H9 (cell line): ENCODE measurements at regions not wholly inside any gene's neighbourhood (a gene's known extent, or its start where the extent isn't known, plus 50 kb on each side); places are given as distances from the start of the nearest gene placed in this dataset.

Source experiments
- DNase-seq: peaks from one replicate; pipeline ENCODE4 v3.0.0-alpha.2; 2017
- H2AFZ ChIP-seq: one replicate; pipeline ENCODE4 v1.6.1; 2013; ENCODE audit warnings: mild to moderate bottlenecking, low read length, control low read depth, moderate library complexity
- H2AK5ac ChIP-seq: 2 replicates; pipeline ENCODE4 v1.6.1; 2013; ENCODE audit warnings: low read length, control low read depth, mixed read lengths; ENCODE audit not compliant: insufficient read length
- H2BK120ac ChIP-seq: one replicate; pipeline ENCODE4 v1.6.1; 2013; ENCODE audit warnings: low read depth, mild to moderate bottlenecking, low read length, control low read depth, inconsistent platforms; ENCODE audit not compliant: poor library complexity, severe bottlenecking
- H2BK12ac ChIP-seq: 2 replicates; pipeline ENCODE4 v1.6.1; 2013; ENCODE audit warnings: low read length, control low read depth, mixed read lengths, low read depth; ENCODE audit not compliant: insufficient read length
- H2BK15ac ChIP-seq: 2 replicates; pipeline ENCODE4 v1.6.1; 2013; ENCODE audit warnings: low read depth, low read length, control low read depth
- H2BK20ac ChIP-seq: one replicate; pipeline ENCODE4 v1.6.1; 2013; ENCODE audit warnings: low read depth, mild to moderate bottlenecking, low read length, control low read depth, inconsistent platforms; ENCODE audit not compliant: poor library complexity, severe bottlenecking
- H2BK5ac ChIP-seq: 2 replicates; pipeline ENCODE4 v1.6.1; 2013; ENCODE audit warnings: low read length, control low read depth, mixed read lengths; ENCODE audit not compliant: insufficient read length
- H3K14ac ChIP-seq: 2 replicates; pipeline ENCODE4 v1.6.1; 2013; ENCODE audit warnings: low read length, control low read depth; ENCODE audit not compliant: insufficient read depth
- H3K18ac ChIP-seq: 2 replicates; pipeline ENCODE4 v1.6.1; 2013; ENCODE audit warnings: low read depth, mild to moderate bottlenecking, mixed read lengths, low read length, control low read depth; ENCODE audit not compliant: insufficient read length
- H3K23ac ChIP-seq: 2 replicates; pipeline ENCODE4 v1.6.1; 2013; ENCODE audit warnings: low read length, control low read depth, mixed read lengths, low read depth; ENCODE audit not compliant: insufficient read length
- H3K23me2 ChIP-seq: 2 replicates; pipeline ENCODE4 v1.6.1; 2013; ENCODE audit warnings: low read depth, mild to moderate bottlenecking, mixed read lengths, low read length, control low read depth; ENCODE audit not compliant: insufficient read length, poor library complexity, severe bottlenecking
- H3K27ac ChIP-seq: 2 replicates; pipeline ENCODE4 v1.5.1; 2013; ENCODE audit warnings: low read length, control low read depth, mixed read lengths, low read depth; ENCODE audit not compliant: insufficient read length
- H3K27me3 ChIP-seq: 2 replicates; pipeline ENCODE4 v1.6.1; 2013; ENCODE audit warnings: low read length, control low read depth, inconsistent platforms; ENCODE audit not compliant: insufficient read depth
- H3K4ac ChIP-seq: 2 replicates; pipeline ENCODE4 v1.6.1; 2013; ENCODE audit warnings: low read depth, mild to moderate bottlenecking, control low read depth, inconsistent platforms, low read length, moderate library complexity
- H3K4me1 ChIP-seq: 2 replicates; pipeline ENCODE4 v1.6.1; 2013; ENCODE audit warnings: low read length, control low read depth, inconsistent platforms; ENCODE audit not compliant: insufficient read depth
- H3K4me2 ChIP-seq: 2 replicates; pipeline ENCODE4 v1.6.1; 2013; ENCODE audit warnings: low read length, control low read depth, mixed read lengths; ENCODE audit not compliant: insufficient read length, insufficient read depth
- H3K56ac ChIP-seq: 2 replicates; pipeline ENCODE4 v1.6.1; 2013; ENCODE audit warnings: low read depth, mild to moderate bottlenecking, mixed read lengths, low read length, control low read depth; ENCODE audit not compliant: insufficient read length
- H3K79me1 ChIP-seq: 2 replicates; pipeline ENCODE4 v1.6.1; 2013; ENCODE audit warnings: low read depth, mild to moderate bottlenecking, moderate library complexity, low read length, control low read depth, inconsistent platforms; ENCODE audit not compliant: insufficient read depth, poor library complexity, severe bottlenecking
- H3K79me2 ChIP-seq: 2 replicates; pipeline ENCODE4 v1.6.1; 2013; ENCODE audit warnings: low read length, control low read depth, inconsistent platforms; ENCODE audit not compliant: insufficient read depth
- H3K9ac ChIP-seq: 2 replicates; pipeline ENCODE4 v1.6.1; 2013; ENCODE audit warnings: low read length, control low read depth, mixed read lengths; ENCODE audit not compliant: insufficient read length; ENCODE audit errors: extremely low read depth
- H3K9me3 ChIP-seq: one replicate; pipeline ENCODE4 v1.6.1; 2013; ENCODE audit warnings: low read depth, low read length, inconsistent platforms; ENCODE audit not compliant: control insufficient read depth
- H3T11ph ChIP-seq: one replicate; pipeline ENCODE4 v1.6.1; 2013; ENCODE audit warnings: mild to moderate bottlenecking, low read length, control low read depth, inconsistent platforms
- H4K20me1 ChIP-seq: one replicate; pipeline ENCODE4 v1.6.1; 2013; ENCODE audit not compliant: control insufficient read depth, insufficient read length, insufficient read depth
- H4K5ac ChIP-seq: 2 replicates; pipeline ENCODE4 v1.6.1; 2013; ENCODE audit warnings: low read depth, mild to moderate bottlenecking, mixed read lengths, low read length, control low read depth; ENCODE audit not compliant: insufficient read length
- H4K8ac ChIP-seq: replicated peaks from 2 replicates; pipeline ENCODE4 v1.6.1; 2013; ENCODE audit warnings: low read length, control low read depth, mixed read lengths, low read depth; ENCODE audit not compliant: insufficient read length
- H4K91ac ChIP-seq: 2 replicates; pipeline ENCODE4 v1.6.1; 2013; ENCODE audit warnings: low read depth, mild to moderate bottlenecking, moderate library complexity, mixed read lengths, low read length, control low read depth; ENCODE audit not compliant: insufficient read length
- H3K27ac Mint-ChIP-seq, 3 experiments: 2 replicates in 2 of 3; 3 replicates in 1 of 3; pipeline ENCODE4 v1.8.0; 2020 to 2021; ENCODE audit warnings: mixed read lengths in 3 of 3, mild to moderate bottlenecking in 1 of 3, moderate library complexity in 1 of 3
- H3K27me3 Mint-ChIP-seq: 2 replicates; pipeline ENCODE4 v1.8.0; 2021; ENCODE audit warnings: low read depth, mild to moderate bottlenecking, moderate library complexity, mixed read lengths
- H3K36me3 Mint-ChIP-seq, 3 experiments: 2 replicates in 2 of 3; 3 replicates in 1 of 3; pipeline ENCODE4 v1.8.0; 2020 to 2021; ENCODE audit warnings: low read depth in 3 of 3, mixed read lengths in 3 of 3; ENCODE audit not compliant: insufficient read depth in 1 of 3
- H3K4me1 Mint-ChIP-seq, 2 experiments: 2 replicates each; pipeline ENCODE4 v1.8.0; 2020; ENCODE audit warnings: mixed read lengths in 2 of 2
- H3K4me3 Mint-ChIP-seq, 2 experiments: 2 replicates in 1 of 2; 3 replicates in 1 of 2; pipeline ENCODE4 v1.8.0; 2020 to 2021; ENCODE audit warnings: mild to moderate bottlenecking in 2 of 2, mixed read lengths in 2 of 2, moderate library complexity in 1 of 2
- H3K9me3 Mint-ChIP-seq, 2 experiments: 2 replicates in 1 of 2; 3 replicates in 1 of 2; pipeline ENCODE4 v1.8.0; 2020; ENCODE audit warnings: mild to moderate bottlenecking in 2 of 2, mixed read lengths in 2 of 2, moderate library complexity in 1 of 2
- whole genome bisulfite sequencing: extraction: QIAGEN DNeasy Blood & Tissue Kit; methylation state at CpG from one replicate; pipeline ENCODE4 v1.1.7; 2013; ENCODE audit warnings: missing lambda C conversion rate, low lambda C conversion rate, mixed read lengths; ENCODE audit not compliant: insufficient read length; ENCODE audit errors: extremely low coverage; 5-methylcytosine and 5-hydroxymethylcytosine counted together
- TF ChIP-seq, protein P1 (sequence below): fragments of 200-600 bp; sonication (generic); conservative IDR thresholded peaks from 3 replicates; pipeline ENCODE4 v1.8.0; 2021; ENCODE audit warnings: antibody characterized with exemption, mild to moderate bottlenecking

- Histone ChIP-seq H2BK15ac (no peak overlapping the region), H4K20me1 (no peaks in the 10 kb centered on the region), H4K5ac (no peak overlapping the region), H3K27ac (no peak overlapping the region), H2AK5ac (no peak overlapping the region), H4K8ac (no peak overlapping the region), H2BK5ac (no peak overlapping the region), H3K9me3 (no peaks in the 10 kb centered on the region), H2BK20ac (no peak overlapping the region), H3K79me1 (no peaks in the 10 kb centered on the region), H3K9ac (no peak overlapping the region), H3K56ac (no peak overlapping the region), H3K27me3 (no peaks in the 10 kb centered on the region), H3K4me2 (no peak overlapping the region), H3K4ac (no peak overlapping the region), H3K23ac (no peak overlapping the region), H2BK12ac (no peak overlapping the region), H2AFZ (no peak overlapping the region), H3K23me2 (no peaks in the 10 kb centered on the region), H2BK120ac (no peak overlapping the region), H3K18ac (no peak overlapping the region), H3K79me2 (no peaks in the 10 kb centered on the region), H3K14ac (no peak overlapping the region), H3T11ph (no peak overlapping the region), H3K4me1 (peaks cover 5% of the 10 kb centered on the region; the same call in 1 of the 2 replicates), H4K91ac (no peak overlapping the region)
- H3K27ac Mint-ChIP-seq = peak overlapping the region; percentile 1 to 27 (median 6); a peak in 1 of 7 replicates
- TF ChIP-seq, protein P1, sequence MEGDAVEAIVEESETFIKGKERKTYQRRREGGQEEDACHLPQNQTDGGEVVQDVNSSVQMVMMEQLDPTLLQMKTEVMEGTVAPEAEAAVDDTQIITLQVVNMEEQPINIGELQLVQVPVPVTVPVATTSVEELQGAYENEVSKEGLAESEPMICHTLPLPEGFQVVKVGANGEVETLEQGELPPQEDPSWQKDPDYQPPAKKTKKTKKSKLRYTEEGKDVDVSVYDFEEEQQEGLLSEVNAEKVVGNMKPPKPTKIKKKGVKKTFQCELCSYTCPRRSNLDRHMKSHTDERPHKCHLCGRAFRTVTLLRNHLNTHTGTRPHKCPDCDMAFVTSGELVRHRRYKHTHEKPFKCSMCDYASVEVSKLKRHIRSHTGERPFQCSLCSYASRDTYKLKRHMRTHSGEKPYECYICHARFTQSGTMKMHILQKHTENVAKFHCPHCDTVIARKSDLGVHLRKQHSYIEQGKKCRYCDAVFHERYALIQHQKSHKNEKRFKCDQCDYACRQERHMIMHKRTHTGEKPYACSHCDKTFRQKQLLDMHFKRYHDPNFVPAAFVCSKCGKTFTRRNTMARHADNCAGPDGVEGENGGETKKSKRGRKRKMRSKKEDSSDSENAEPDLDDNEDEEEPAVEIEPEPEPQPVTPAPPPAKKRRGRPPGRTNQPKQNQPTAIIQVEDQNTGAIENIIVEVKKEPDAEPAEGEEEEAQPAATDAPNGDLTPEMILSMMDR = no peak
- peak overlapping the region in 1 of 2 experiments; percentile 16; a peak in 1 of 5 replicates for H3K4me3 Mint-ChIP-seq
- H3K36me3 Mint-ChIP-seq = peaks cover 0 to 5% (median 0%) of the 10 kb centered on the region in 3 experiments; a peak in 1 of 7 replicates
- peaks cover 19% of the 10 kb centered on the region for H3K27me3 Mint-ChIP-seq
- H3K4me1 Mint-ChIP-seq = peaks cover 43 to 56% of the 10 kb centered on the region in 2 experiments
- no peaks in the 10 kb centered on the region; a peak in 1 of 5 replicates for H3K9me3 Mint-ChIP-seq
- no CpG with 5 or more reads among the region's 3 CpGs for WGBS
- DNase-seq = no peak
Observed at GRCh38 chr5:172574871-172575223, 66.2 kb upstream of the NEURL1B start.
